ENCODE measurements at regions not wholly inside any gene's neighbourhood (a gene's known extent, or its start where the extent isn't known, plus 50 kb on each side); places are given as distances from the start of the nearest gene placed in this dataset.

DNA sequence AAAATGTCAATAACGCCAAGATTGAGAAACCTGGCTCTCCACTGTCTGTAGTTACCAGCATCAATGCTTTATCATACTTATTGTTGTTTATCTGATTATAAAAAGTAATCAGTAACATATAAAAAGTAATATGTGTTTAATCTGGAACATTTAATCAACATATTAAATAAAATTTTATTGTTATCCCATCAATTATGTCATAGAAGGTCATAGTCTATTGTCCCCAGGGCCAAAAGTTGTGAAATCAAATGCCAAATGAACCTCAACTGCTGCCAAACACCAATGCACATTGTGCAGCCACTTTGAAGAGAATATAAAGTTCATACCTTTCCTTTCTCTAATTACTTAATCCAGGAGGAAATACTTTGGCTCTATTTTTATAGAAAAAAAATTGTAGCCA, 106.6 kb downstream of the EOMES start:
- intact Hi-C loops (cut with micrococcal nuclease; ENCODE audit: unreplicated experiment) (no loop called here), in situ Hi-C loops (cut with HindIII; ENCODE audit: extremely low pct_ligation_motif_present, low pct_unique_long_range_greater_than_20kb) (no loop called here)
- Histone ChIP-seq H3K79me2 (ENCODE audit: insufficient read depth, low read length) (no peaks in the 10 kb centered on the region), H3K27me3 (ENCODE audit: control insufficient read depth in 1 of 2, insufficient read depth in 2 of 2, low read length in 2 of 2) (no peaks in the 10 kb centered on the region; a peak in 1 of 5 replicates), H3K9me3 (ENCODE audit: low read length) (peaks cover 16% of the 10 kb centered on the region), H3K4me3 (replicated peaks in 1 of 3; ENCODE audit: insufficient read depth in 1 of 3, low read depth in 2 of 3, low read length in 3 of 3) (no peak overlapping the region), H2AFZ (ENCODE audit: low read length) (no peak overlapping the region), H3K4me1 (ENCODE audit: insufficient read depth, low read length) (no peaks in the 10 kb centered on the region), H4K20me1 (ENCODE audit: insufficient read depth, low read length) (no peaks in the 10 kb centered on the region), H3K4me2 (ENCODE audit: low read depth, low read length) (no peak overlapping the region), H3K36me3 (replicated peaks in 1 of 2; ENCODE audit: control insufficient read depth in 1 of 2, insufficient read depth in 2 of 2, low read length in 2 of 2) (no peaks in the 10 kb centered on the region), H3K27ac (ENCODE audit: extremely low read length, insufficient read depth, low read length) (no peak overlapping the region), H3K9ac (ENCODE audit: insufficient read depth, low read depth, low read length) (no peak overlapping the region)
- ATAC-seq = no peak
- DNase-seq (ENCODE audit: low spot score) = no peak
- no TSS peak for BruUV-seq (replicated peaks)
- 0% methylated on average over 1 of the region's 1 CpG for WGBS (ENCODE audit: low lambda C conversion rate)
- FAIRE-seq = no peak
- ChIA-PET CTCF (ENCODE audit: low intra/inter-chr PET ratio, low total read pairs) (no interaction called here), POLR2A (no interaction called here)
- TF ChIP-seq ZSCAN20 (CRISPR knock-in tag; IDR thresholded peaks at IDR 0.05; ENCODE audit: borderline replicate concordance) (no peak), ZNF121 (CRISPR knock-in tag; IDR thresholded peaks at IDR 0.05) (no peak), ZGPAT (CRISPR knock-in tag; IDR thresholded peaks at IDR 0.05) (no peak), TIGD3 (CRISPR knock-in tag; IDR thresholded peaks at IDR 0.05; ENCODE audit: borderline replicate concordance) (no peak), ZUFSP (CRISPR knock-in tag; IDR thresholded peaks at IDR 0.05; ENCODE audit: borderline replicate concordance) (no peak), GLI4 (CRISPR knock-in tag; IDR thresholded peaks at IDR 0.05; ENCODE audit: borderline replicate concordance) (no peak), ZBTB21 (CRISPR knock-in tag; IDR thresholded peaks at IDR 0.05) (no peak), ZBTB7B (CRISPR knock-in tag; IDR thresholded peaks at IDR 0.05) (no peak), ZNF800 (CRISPR knock-in tag; IDR thresholded peaks at IDR 0.05) (no peak), MAFK (conservative IDR thresholded peaks at IDR 0.05 in 1 of 2, IDR thresholded peaks at IDR 0.05 in 1 of 2; ENCODE audit: low read length in 2 of 2) (no peak), NFATC3 (CRISPR knock-in tag; IDR thresholded peaks at IDR 0.05) (no peak), ERF (CRISPR knock-in tag; IDR thresholded peaks at IDR 0.05) (no peak), TCF7L2 (IDR thresholded peaks at IDR 0.05; ENCODE audit: low read depth, low read length) (no peak), ZNF24 (IDR thresholded peaks at IDR 0.05) (no peak), ZNF354B (CRISPR knock-in tag; IDR thresholded peaks at IDR 0.05) (no peak)
- TF ChIP-seq, protein P1, sequence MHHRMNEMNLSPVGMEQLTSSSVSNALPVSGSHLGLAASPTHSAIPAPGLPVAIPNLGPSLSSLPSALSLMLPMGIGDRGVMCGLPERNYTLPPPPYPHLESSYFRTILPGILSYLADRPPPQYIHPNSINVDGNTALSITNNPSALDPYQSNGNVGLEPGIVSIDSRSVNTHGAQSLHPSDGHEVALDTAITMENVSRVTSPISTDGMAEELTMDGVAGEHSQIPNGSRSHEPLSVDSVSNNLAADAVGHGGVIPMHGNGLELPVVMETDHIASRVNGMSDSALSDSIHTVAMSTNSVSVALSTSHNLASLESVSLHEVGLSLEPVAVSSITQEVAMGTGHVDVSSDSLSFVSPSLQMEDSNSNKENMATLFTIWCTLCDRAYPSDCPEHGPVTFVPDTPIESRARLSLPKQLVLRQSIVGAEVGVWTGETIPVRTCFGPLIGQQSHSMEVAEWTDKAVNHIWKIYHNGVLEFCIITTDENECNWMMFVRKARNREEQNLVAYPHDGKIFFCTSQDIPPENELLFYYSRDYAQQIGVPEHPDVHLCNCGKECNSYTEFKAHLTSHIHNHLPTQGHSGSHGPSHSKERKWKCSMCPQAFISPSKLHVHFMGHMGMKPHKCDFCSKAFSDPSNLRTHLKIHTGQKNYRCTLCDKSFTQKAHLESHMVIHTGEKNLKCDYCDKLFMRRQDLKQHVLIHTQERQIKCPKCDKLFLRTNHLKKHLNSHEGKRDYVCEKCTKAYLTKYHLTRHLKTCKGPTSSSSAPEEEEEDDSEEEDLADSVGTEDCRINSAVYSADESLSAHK (CRISPR knock-in tag; IDR thresholded peaks at IDR 0.05; ENCODE audit: borderline replicate concordance) = no peak
- TF ChIP-seq, protein P2, sequence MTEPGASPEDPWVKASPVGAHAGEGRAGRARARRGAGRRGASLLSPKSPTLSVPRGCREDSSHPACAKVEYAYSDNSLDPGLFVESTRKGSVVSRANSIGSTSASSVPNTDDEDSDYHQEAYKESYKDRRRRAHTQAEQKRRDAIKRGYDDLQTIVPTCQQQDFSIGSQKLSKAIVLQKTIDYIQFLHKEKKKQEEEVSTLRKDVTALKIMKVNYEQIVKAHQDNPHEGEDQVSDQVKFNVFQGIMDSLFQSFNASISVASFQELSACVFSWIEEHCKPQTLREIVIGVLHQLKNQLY (CRISPR knock-in tag; IDR thresholded peaks at IDR 0.05) = no peak
